ENCODE measurements at regions not wholly inside any gene's neighbourhood (a gene's known extent, or its start where the extent isn't known, plus 50 kb on each side); places are given as distances from the start of the nearest gene placed in this dataset.

DNA sequence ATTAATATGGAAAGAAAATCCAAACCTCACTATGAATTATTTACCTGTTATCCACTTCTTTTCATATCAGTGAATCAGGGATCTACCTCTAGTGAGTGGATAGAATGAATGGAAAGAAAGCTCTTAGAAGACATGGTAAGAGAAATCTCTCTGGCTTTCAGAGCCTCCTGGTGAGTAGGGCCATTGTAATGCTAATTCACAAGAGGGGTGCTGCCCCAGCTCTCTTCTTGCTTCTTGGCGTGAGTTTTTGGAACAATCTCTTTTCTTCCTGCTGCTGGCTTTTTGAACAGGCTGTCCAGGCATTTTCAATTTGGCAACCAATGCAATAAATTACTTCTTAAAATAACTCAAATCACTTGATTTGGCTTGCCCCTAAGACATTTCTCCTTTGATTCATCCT lies 49.9 kb upstream of the KCNN2 start:
- TF ChIP-seq, protein P1, sequence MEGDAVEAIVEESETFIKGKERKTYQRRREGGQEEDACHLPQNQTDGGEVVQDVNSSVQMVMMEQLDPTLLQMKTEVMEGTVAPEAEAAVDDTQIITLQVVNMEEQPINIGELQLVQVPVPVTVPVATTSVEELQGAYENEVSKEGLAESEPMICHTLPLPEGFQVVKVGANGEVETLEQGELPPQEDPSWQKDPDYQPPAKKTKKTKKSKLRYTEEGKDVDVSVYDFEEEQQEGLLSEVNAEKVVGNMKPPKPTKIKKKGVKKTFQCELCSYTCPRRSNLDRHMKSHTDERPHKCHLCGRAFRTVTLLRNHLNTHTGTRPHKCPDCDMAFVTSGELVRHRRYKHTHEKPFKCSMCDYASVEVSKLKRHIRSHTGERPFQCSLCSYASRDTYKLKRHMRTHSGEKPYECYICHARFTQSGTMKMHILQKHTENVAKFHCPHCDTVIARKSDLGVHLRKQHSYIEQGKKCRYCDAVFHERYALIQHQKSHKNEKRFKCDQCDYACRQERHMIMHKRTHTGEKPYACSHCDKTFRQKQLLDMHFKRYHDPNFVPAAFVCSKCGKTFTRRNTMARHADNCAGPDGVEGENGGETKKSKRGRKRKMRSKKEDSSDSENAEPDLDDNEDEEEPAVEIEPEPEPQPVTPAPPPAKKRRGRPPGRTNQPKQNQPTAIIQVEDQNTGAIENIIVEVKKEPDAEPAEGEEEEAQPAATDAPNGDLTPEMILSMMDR (IDR thresholded peaks at IDR 0.05; ENCODE audit: low read depth, low read length), result no peak
- no peak for TF ChIP-seq EZH2phosphoT487 (IDR thresholded peaks at IDR 0.05; ENCODE audit: low read depth)
